Endothelial cell of umbilical vein (primary cell): ENCODE measurements at regions not wholly inside any gene's neighbourhood (a gene's known extent, or its start where the extent isn't known, plus 50 kb on each side); places are given as distances from the start of the nearest gene placed in this dataset.

Experiments used
- BruUV-seq: library from RNA; stranded (reverse); fragments of 400-500 nt; replicated peaks from 2 replicates; lab custom pipeline; 2021; lab: Mats Ljungman, UMichigan
- CTCF ChIA-PET: fragments of 300-600, 350-600 bp; sonication (Branson Sonifier 250); formaldehyde crosslinking; loops from one replicate; lab custom pipeline; 2021; ENCODE audit warnings: antibody characterized with exemption, inconsistent platforms; lab: Charles Lee
- POLR2A ChIA-PET: fragments of 300-600, 350-600 bp; sonication (Branson Sonifier 250); formaldehyde crosslinking; loops from one replicate; lab custom pipeline; 2021; ENCODE audit warnings: antibody characterized with exemption, inconsistent platforms; lab: Charles Lee
- DNase-seq: peaks from one replicate; pipeline ENCODE4 v3.0.0-alpha.2; 2011; ENCODE audit warnings: low read depth, low spot score
- FAIRE-seq: peaks from 2 replicates; lab custom pipeline; 2011; peaks lifted over from hg19 to GRCh38; lab: Jason Lieb, UNC
- H2AFZ ChIP-seq: 2 replicates; pipeline ENCODE4 v1.6.0; 2012; ENCODE audit warnings: low read depth, low read length, control low read depth, inconsistent platforms
- H3K27ac ChIP-seq: 2 replicates; pipeline ENCODE4 v1.5.1; 2011; ENCODE audit warnings: low read depth, mild to moderate bottlenecking, control low read depth, low read length, moderate library complexity; ENCODE audit not compliant: insufficient read depth
- H3K27me3 ChIP-seq, 2 experiments: 2 replicates each; pipeline versions ENCODE4 v1.6.0 to v1.6.1; 2011; ENCODE audit warnings: low read length in 2 of 2, mixed read lengths in 1 of 2; ENCODE audit not compliant: control insufficient read depth in 2 of 2, insufficient read depth in 2 of 2
- H3K36me3 ChIP-seq, 2 experiments: 2 replicates in 1 of 2; 3 replicates in 1 of 2; pipeline ENCODE4 v1.5.1; 2011; ENCODE audit warnings: low read length in 2 of 2, mild to moderate bottlenecking in 1 of 2, moderate library complexity in 1 of 2; ENCODE audit not compliant: control insufficient read depth in 2 of 2, insufficient read depth in 2 of 2; ENCODE audit errors: extremely low read depth in 1 of 2
- H3K4me1 ChIP-seq: 3 replicates; pipeline ENCODE4 v1.5.1; 2011; ENCODE audit warnings: mild to moderate bottlenecking, low read length; ENCODE audit not compliant: control insufficient read depth, insufficient read depth; ENCODE audit errors: extremely low read depth
- H3K4me2 ChIP-seq: 2 replicates; pipeline ENCODE4 v1.6.1; 2011; ENCODE audit warnings: low read length, control low read depth, mixed read lengths; ENCODE audit not compliant: insufficient read depth
- H3K4me3 ChIP-seq, 3 experiments: fragments of 200-600 bp in 1 of 3; sonication (generic), shearing (Covaris generic) in 1 of 3; replicated peaks in 1 of 3; 2 replicates each; pipeline ENCODE4 v1.5.1; 2011 to 2016; ENCODE audit warnings: control low read depth in 3 of 3, low read length in 3 of 3, mild to moderate bottlenecking in 2 of 3, inconsistent platforms in 1 of 3, low read depth in 1 of 3, moderate library complexity in 1 of 3; ENCODE audit not compliant: insufficient read depth in 1 of 3
- H3K79me2 ChIP-seq: 2 replicates; pipeline ENCODE4 v1.6.0; 2012; ENCODE audit warnings: low read length, inconsistent platforms; ENCODE audit not compliant: control insufficient read depth, insufficient read depth
- H3K9ac ChIP-seq: replicated peaks from 2 replicates; pipeline ENCODE3; 2011; ENCODE audit warnings: low read length, control low read depth; ENCODE audit not compliant: insufficient read depth; ENCODE audit errors: extremely low read depth
- H3K9me1 ChIP-seq: replicated peaks from 3 replicates; pipeline ENCODE4 v1.6.0; 2011; ENCODE audit warnings: mild to moderate bottlenecking, low read length; ENCODE audit not compliant: control insufficient read depth, insufficient read depth; ENCODE audit errors: extremely low read depth
- H3K9me3 ChIP-seq: replicated peaks from 2 replicates; pipeline ENCODE4 v1.5.1; 2012; ENCODE audit warnings: low read length, inconsistent platforms; ENCODE audit not compliant: control insufficient read depth, insufficient read depth
- H4K20me1 ChIP-seq: replicated peaks from 2 replicates; pipeline ENCODE3; 2011; ENCODE audit warnings: mild to moderate bottlenecking, low read length; ENCODE audit not compliant: control insufficient read depth, insufficient read depth; ENCODE audit errors: extremely low read depth
- EZH2 ChIP-seq: IDR thresholded peaks from 2 replicates; pipeline ENCODE4 v1.6.1; 2012; ENCODE audit warnings: borderline replicate concordance, low read depth, mild to moderate bottlenecking, moderate library complexity, low read length, inconsistent platforms; ENCODE audit not compliant: severe bottlenecking
- FOS ChIP-seq: IDR thresholded peaks from 2 replicates; pipeline ENCODE4 v1.6.1; 2011; ENCODE audit warnings: mild to moderate bottlenecking, low read length, moderate library complexity, borderline replicate concordance; ENCODE audit not compliant: insufficient read depth
- GATA2 ChIP-seq: IDR thresholded peaks from 2 replicates; pipeline ENCODE4 v1.7.0; 2011; ENCODE audit warnings: low read depth, mild to moderate bottlenecking, moderate library complexity, mixed read lengths, low read length; ENCODE audit not compliant: insufficient read length, insufficient read depth
- JUN ChIP-seq: IDR thresholded peaks from 2 replicates; pipeline ENCODE4 v1.6.1; 2011; ENCODE audit warnings: borderline replicate concordance, low read depth; ENCODE audit not compliant: insufficient read length, insufficient read depth
- MYC ChIP-seq: IDR thresholded peaks from one replicate; pipeline ENCODE4 v1.6.1; 2011; ENCODE audit warnings: mild to moderate bottlenecking, low read depth, low read length
- POLR2A ChIP-seq: IDR thresholded peaks from 2 replicates; pipeline ENCODE4 v1.6.1; 2012; ENCODE audit warnings: low read depth, mild to moderate bottlenecking, control low read depth, low read length
- POLR2AphosphoS5 ChIP-seq: IDR thresholded peaks from 2 replicates; pipeline ENCODE4 v1.6.1; 2012; ENCODE audit warnings: low read depth, mild to moderate bottlenecking, control low read depth, low read length, moderate library complexity; ENCODE audit not compliant: insufficient read depth
- dilution Hi-C: fragments of 300-500 bp; cut with MboI; formaldehyde crosslinking; loops from one replicate; pipeline ENCODE4 v1.15.0; 2019; ENCODE audit warnings: low sequenced_read_pairs; ENCODE audit not compliant: extremely low pct_ligation_motif_present
- intact Hi-C: fragments of 100-400 bp; cut with micrococcal nuclease; formaldehyde crosslinking; loops from one replicate; pipeline ENCODE4 v1.10.0; 2022
- TF ChIP-seq, protein P1 (sequence below): IDR thresholded peaks from 2 replicates; pipeline ENCODE4 v1.6.1; 2011; ENCODE audit not compliant: insufficient read depth, insufficient read length
- TF ChIP-seq, protein P2 (sequence below), 2 donors: IDR thresholded peaks; 1 replicate in 1 of 2; 2 replicates in 1 of 2; pipeline ENCODE4 v1.5.1; 2011; ENCODE audit warnings: low read length in 2 of 2, mild to moderate bottlenecking in 2 of 2, moderate library complexity in 2 of 2, control low read depth in 1 of 2, inconsistent platforms in 1 of 2, low read depth in 1 of 2; ENCODE audit not compliant: insufficient read depth in 1 of 2; ENCODE audit errors: extremely low read depth in 1 of 2

DNA sequence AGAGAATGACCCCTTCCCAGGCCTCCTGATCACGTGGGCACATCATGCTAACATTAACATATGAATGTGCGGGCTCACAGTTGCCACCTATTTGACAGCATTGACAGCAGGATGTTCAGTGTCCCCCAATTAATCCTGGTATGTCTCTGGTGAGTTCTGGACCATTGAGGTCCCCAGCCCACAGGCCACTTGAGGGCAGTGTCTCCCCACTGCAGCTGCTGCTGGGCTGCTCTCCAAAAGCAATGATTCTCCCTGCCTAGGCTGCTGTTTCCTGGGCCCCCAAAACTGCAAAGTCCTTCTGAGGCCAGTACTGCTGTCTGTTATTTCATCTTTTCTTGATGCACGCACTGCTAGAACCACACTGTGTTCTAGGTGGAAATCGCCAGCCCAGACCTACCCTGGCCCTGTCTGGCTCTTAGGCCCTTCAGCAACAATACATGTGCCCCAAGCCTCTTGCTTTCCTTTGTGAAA lies 52.7 kb upstream of the MAPK4 start:
- H3K9me3 ChIP-seq, result no peaks in the 10 kb centered on the region
- H3K4me3 ChIP-seq, result no peak overlapping the region
- H3K9me1 ChIP-seq, result no peaks in the 10 kb centered on the region
- H3K79me2 ChIP-seq, result no peaks in the 10 kb centered on the region
- no peak overlapping the region for H3K4me2 ChIP-seq
- no peaks in the 10 kb centered on the region for H3K4me1 ChIP-seq
- H4K20me1 ChIP-seq, result no peaks in the 10 kb centered on the region
- no peak for FAIRE-seq
- no TSS peak for BruUV-seq
- H3K27me3 ChIP-seq, result no peaks in the 10 kb centered on the region
- no peak overlapping the region for H2AFZ ChIP-seq
- H3K36me3 ChIP-seq, result no peaks in the 10 kb centered on the region
- no peak overlapping the region for H3K9ac ChIP-seq
- intact Hi-C loops (no loop called here), dilution Hi-C loops (no loop called here)
- ChIA-PET POLR2A (no interaction called here), CTCF (no interaction called here)
- no peak overlapping the region for H3K27ac ChIP-seq
- TF ChIP-seq GATA2 (no peak), MYC (no peak), JUN (no peak), FOS (no peak), POLR2AphosphoS5 (no peak), EZH2 (no peak), POLR2A (no peak)
- TF ChIP-seq, protein P1, sequence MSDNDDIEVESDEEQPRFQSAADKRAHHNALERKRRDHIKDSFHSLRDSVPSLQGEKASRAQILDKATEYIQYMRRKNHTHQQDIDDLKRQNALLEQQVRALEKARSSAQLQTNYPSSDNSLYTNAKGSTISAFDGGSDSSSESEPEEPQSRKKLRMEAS, result no peak
- TF ChIP-seq, protein P2, sequence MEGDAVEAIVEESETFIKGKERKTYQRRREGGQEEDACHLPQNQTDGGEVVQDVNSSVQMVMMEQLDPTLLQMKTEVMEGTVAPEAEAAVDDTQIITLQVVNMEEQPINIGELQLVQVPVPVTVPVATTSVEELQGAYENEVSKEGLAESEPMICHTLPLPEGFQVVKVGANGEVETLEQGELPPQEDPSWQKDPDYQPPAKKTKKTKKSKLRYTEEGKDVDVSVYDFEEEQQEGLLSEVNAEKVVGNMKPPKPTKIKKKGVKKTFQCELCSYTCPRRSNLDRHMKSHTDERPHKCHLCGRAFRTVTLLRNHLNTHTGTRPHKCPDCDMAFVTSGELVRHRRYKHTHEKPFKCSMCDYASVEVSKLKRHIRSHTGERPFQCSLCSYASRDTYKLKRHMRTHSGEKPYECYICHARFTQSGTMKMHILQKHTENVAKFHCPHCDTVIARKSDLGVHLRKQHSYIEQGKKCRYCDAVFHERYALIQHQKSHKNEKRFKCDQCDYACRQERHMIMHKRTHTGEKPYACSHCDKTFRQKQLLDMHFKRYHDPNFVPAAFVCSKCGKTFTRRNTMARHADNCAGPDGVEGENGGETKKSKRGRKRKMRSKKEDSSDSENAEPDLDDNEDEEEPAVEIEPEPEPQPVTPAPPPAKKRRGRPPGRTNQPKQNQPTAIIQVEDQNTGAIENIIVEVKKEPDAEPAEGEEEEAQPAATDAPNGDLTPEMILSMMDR (IDR thresholded peaks at IDR 0.05; ENCODE audit: extremely low read depth in 1 of 2, insufficient read depth in 1 of 2, low read depth in 1 of 2, low read length in 2 of 2), result no peak
- DNase-seq, result no peak
